ENCODE measurements at regions not wholly inside any gene's neighbourhood (a gene's known extent, or its start where the extent isn't known, plus 50 kb on each side); places are given as distances from the start of the nearest gene placed in this dataset.

DNA sequence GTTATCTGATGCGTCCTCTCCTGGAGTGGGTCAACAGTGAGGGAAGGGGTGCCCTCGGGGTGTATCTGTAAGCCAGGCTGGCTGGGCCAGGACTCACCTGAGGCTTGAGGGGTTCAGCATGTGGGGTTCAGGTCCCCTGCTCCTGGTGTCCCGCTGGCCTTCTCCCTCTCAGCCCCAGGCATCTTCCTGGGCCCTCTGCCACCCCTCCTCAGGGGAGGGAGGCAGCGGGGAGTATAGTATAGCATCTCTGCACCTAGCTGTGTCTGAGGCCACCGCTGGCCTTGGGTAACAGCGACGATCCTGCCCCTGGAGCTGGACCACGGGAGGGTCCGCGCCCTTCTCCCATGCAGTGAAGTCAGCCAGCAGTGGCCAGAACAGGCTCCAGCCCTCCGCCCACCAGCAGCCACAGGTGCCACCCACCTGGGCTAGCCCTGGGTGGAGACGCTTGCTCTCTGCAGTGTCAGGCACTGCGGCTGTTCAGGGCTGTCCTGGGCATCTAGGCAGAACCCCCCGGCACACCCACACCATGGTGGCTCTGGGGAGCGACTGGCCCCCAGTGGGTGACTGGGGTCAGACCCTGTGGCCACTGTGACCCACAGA is 110.7 kb upstream of the NKX1-1 start:
- TF ChIP-seq, protein P1, sequence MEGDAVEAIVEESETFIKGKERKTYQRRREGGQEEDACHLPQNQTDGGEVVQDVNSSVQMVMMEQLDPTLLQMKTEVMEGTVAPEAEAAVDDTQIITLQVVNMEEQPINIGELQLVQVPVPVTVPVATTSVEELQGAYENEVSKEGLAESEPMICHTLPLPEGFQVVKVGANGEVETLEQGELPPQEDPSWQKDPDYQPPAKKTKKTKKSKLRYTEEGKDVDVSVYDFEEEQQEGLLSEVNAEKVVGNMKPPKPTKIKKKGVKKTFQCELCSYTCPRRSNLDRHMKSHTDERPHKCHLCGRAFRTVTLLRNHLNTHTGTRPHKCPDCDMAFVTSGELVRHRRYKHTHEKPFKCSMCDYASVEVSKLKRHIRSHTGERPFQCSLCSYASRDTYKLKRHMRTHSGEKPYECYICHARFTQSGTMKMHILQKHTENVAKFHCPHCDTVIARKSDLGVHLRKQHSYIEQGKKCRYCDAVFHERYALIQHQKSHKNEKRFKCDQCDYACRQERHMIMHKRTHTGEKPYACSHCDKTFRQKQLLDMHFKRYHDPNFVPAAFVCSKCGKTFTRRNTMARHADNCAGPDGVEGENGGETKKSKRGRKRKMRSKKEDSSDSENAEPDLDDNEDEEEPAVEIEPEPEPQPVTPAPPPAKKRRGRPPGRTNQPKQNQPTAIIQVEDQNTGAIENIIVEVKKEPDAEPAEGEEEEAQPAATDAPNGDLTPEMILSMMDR (conservative IDR thresholded peaks at IDR 0.05; ENCODE audit: low read length), result no peak
- no peak for TF ChIP-seq EZH2phosphoT487 (IDR thresholded peaks at IDR 0.05; ENCODE audit: borderline replicate concordance, low read depth, low read length)

Data from OCI-LY7 (cell line).